Stimulated activated CD4-positive, alpha-beta T cell treated with anti-CD3 and anti-CD28 coated beads, Interleukin-4, amount 100 ng/mL, for 1 hour (primary cell): ENCODE measurements at regions not wholly inside any gene's neighbourhood (a gene's known extent, or its start where the extent isn't known, plus 50 kb on each side); places are given as distances from the start of the nearest gene placed in this dataset.
"Not testable (repeated sequence)": the region's sequence is repeated elsewhere in the genome, so short reads cannot be mapped to it uniquely, and the experiment has no call there.

Experiments used
- DNase-seq: peaks from one replicate; pipeline ENCODE4 v3.0.0-alpha.2; 2020

- no peak for DNase-seq
Observed at GRCh38 chr13:58655086-58655485, 1023.5 kb downstream of the PCDH17 start.

- no peak for DNase-seq
Observed at GRCh38 chr13:58660826-58661225, 1029.3 kb downstream of the PCDH17 start.

DNA sequence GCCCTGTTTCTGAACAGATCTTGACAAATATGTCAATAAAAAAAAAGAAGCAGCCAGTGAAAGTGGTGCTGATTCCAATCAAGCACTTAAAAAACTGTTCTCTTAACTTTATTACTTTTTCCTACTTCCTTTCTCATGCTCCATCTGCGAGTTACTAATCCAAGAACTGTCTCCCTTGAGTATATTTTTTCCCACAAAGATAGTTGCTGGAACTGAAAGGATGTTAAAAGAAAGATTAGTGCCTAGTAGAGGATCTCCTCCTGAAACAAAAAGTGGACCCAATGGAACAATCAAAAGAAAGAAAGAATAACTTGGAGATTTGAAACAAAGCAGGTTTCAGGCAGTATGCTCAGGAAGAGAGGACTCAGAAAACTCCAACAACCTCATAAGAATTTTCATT lies 1034.8 kb downstream of the PCDH17 start:
- no peak for DNase-seq

- DNase-seq = no peak
Observed at GRCh38 chr13:58667096-58667495, 1035.6 kb downstream of the PCDH17 start.

DNA sequence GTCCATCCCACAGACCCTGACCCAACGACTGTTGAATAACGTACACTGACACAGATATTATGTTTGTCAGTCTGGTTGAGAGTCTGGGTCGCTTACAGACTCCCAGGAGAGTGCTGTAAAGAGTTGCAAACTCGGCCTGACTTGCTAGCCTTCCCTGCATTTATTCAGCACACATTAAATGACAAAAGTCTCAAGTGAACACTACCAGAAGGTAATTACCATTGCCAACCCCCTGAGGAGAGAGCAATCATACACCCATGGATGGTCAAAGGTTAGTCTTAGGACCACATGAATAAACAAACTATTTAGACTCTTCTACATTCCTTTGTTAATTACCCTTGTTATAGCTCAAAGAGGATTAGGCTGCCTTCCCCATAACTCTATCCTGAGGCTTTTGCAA lies 1048.6 kb downstream of the PCDH17 start:
- DNase-seq = no peak

GRCh38 chr13:58682616-58683015 lies 1051.1 kb downstream of the PCDH17 start:
- DNase-seq = no peak

- no peak for DNase-seq
Observed at GRCh38 chr13:58687148-58687547, 1055.6 kb downstream of the PCDH17 start.

GRCh38 chr13:58698531-58698930 lies 1067.0 kb downstream of the PCDH17 start:
- DNase-seq = no peak

GRCh38 chr13:58704953-58705352 lies 1073.4 kb downstream of the PCDH17 start:
- DNase-seq = no peak

GRCh38 chr13:58706421-58706820 lies 1074.9 kb downstream of the PCDH17 start:
- DNase-seq = no peak

DNA sequence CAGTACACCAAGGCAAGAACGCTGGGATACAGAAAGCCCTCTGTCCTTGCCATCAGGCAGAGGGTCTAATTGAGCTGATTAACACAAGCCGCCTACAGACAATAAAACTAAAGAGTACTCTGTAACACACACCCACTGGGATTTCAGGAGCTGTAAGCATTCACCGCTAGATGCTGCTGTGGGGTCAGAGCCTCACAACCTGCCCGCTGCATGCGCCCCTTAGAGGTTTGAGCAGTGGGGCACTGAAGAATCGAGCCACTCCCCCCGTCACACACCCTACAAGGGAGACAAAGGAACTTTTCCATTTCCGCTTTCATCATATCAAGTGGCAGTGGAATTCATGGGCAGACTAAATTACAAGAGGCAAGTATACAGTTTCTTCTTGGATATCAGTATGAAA lies 1080.6 kb downstream of the PCDH17 start:
- no peak for DNase-seq

- not testable (repeated sequence) for DNase-seq
Observed at GRCh38 chr13:58714016-58714415, 1082.5 kb downstream of the PCDH17 start.

GRCh38 chr13:58721273-58721672 lies 1089.7 kb downstream of the PCDH17 start:
- DNase-seq = no peak

DNA sequence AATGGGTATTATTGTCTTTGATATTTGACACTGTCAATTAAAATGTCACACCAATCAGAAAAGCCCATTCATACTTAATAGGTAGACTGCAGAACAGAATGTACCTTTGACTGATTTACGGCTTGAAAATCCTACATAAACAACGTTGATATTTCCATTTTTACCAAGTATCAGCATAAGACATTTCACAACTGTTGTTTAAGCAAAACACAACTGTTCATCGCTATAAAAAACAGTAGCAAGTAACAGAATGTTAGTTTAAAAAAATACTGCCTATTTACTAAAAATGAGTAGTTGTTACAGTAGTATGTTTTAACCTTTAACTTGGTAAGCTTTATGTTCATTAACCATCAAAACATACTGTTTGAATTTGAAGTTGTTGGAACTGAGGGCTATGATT lies 1096.6 kb downstream of the PCDH17 start:
- DNase-seq = no peak

- no peak for DNase-seq
Observed at GRCh38 chr13:58729361-58729760, 1097.8 kb downstream of the PCDH17 start.

DNA sequence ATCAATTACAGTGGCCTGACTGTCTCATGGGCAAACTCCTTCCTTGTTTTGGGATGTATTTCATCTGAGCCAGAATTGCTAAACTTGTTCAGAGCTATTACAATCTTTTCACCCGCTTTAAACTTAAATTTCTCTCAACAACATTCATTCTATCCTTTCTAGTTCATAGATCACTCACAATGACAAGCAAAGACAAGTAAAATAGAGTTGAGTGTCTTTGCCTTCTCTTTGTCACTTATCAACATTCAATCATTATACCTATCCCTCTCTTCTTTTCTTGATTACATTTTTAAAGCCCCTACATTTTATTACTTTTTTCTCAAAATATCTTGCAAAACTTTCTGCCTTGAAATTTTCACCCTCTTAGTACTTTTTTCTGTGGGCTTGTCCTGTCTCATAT lies 1113.1 kb downstream of the PCDH17 start:
- DNase-seq = no peak

- DNase-seq = no peak
Observed at GRCh38 chr13:58767566-58767965, 1136.0 kb downstream of the PCDH17 start.

GRCh38 chr13:58773280-58773859 lies 1141.8 kb downstream of the PCDH17 start:
- no peak for DNase-seq

- DNase-seq = no peak
Observed at GRCh38 chr13:58782736-58783135, 1151.2 kb downstream of the PCDH17 start.

DNA sequence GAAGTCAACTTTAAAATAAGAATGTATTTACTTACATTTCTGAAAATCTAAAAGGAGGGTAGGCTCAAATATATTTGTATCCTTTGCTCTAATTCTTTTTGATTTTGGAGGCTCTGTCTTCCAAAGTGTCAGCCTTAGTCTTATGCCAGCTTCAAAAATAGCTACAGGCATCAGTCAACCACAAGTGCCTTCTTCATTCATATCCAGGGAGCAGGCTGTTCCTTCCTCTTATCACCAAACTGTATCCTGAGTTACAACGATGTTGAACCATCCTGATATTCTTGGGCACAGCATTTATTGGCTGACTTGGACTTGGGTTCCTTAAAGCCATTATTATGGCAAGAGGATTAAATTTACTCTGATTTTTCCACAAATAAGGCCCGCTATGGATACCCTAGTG lies 1161.3 kb downstream of the PCDH17 start:
- DNase-seq = no peak

DNA sequence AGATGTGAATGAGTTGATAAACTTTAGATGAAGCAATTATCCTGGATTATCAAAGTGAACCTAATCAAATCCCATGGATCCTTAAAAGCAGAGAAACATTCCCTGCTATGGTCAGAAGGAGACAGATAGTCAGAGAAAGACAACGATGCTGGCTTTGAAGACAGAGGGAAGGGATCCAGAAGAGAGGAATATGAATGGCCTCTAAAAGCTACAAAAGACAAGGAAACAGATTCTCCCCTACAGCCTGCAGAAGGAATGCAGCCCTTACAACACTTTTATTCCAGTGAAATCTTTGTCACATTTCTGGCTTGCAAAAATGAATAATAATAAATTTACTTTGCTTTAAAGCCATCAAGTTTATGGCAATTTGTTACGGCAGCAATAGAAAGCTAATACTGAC lies 1164.2 kb downstream of the PCDH17 start:
- DNase-seq = no peak

- DNase-seq = no peak
Observed at GRCh38 chr13:58804832-58805231, 1173.3 kb downstream of the PCDH17 start.

DNA sequence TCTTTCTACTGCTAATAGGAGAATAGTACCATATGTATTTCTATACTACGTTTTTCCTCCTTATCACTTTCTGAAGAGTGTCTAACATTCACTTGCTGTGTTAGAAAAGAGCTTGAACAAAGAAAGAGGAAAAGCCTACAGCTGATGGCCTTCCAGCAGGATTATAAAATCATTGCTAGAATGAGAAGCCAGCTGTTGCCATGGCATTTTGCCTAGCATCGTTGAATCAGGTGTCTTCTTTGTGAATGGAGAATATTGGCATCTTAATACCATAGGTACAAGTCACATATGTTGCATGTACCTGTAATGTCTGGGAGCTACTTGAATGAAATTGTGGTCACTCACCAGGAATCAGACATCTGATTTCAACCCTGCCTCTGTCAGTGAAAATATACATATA lies 1174.9 kb downstream of the PCDH17 start:
- no peak for DNase-seq

DNA sequence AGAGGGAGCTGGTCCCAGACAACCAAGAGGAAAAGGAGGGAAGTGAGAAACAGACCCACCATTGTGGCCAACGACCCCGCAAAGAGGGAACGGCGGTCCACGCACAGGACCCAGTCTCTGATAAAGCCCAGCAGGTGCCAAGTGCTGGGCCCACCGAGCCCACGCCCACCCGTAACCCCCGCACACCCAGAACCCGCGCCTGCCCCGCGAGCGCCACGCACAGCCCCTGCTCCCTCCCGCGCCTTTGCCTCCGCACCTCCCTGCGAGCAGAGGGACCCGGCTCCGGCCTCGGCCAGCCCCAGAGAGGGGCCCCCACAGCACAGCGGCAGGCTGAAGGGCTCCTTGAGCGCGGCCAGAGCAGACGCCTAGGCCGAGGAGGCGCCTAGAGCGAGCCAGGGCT lies 1192.2 kb downstream of the PCDH17 start:
- DNase-seq = no peak

- DNase-seq = no peak
Observed at GRCh38 chr13:58827904-58828303, 1196.4 kb downstream of the PCDH17 start.

GRCh38 chr13:58830841-58831240 lies 1199.3 kb downstream of the PCDH17 start:
- no peak for DNase-seq
